Endodermal cell (in vitro differentiated cells): ENCODE measurements at regions not wholly inside any gene's neighbourhood (a gene's known extent, or its start where the extent isn't known, plus 50 kb on each side); places are given as distances from the start of the nearest gene placed in this dataset.

Source experiments
- DNase-seq: peaks from one replicate; pipeline ENCODE4 v3.0.0-alpha.2; 2017
- H3K27ac ChIP-seq: 2 replicates; pipeline ENCODE4 v1.5.1; 2013; ENCODE audit warnings: mild to moderate bottlenecking, low read depth, low read length, moderate library complexity
- H3K27me3 ChIP-seq: 2 replicates; pipeline ENCODE4 v1.6.1; 2013; ENCODE audit warnings: mild to moderate bottlenecking, low read length, moderate library complexity; ENCODE audit not compliant: insufficient read depth, control insufficient read depth, poor library complexity, severe bottlenecking
- H3K36me3 ChIP-seq: 2 replicates; pipeline ENCODE4 v1.7.0; 2013; ENCODE audit warnings: mild to moderate bottlenecking, low read length, moderate library complexity; ENCODE audit not compliant: control insufficient read depth, insufficient read depth
- H3K4me1 ChIP-seq: one replicate; pipeline ENCODE4 v1.7.0; 2013; ENCODE audit warnings: low read length; ENCODE audit not compliant: control insufficient read depth, insufficient read depth
- H3K4me3 ChIP-seq: 2 replicates; pipeline ENCODE4 v1.5.1; 2013; ENCODE audit warnings: mild to moderate bottlenecking, low read length, moderate library complexity
- H3K9ac ChIP-seq: 2 replicates; pipeline ENCODE4 v1.6.1; 2013; ENCODE audit warnings: mild to moderate bottlenecking, low read length, moderate library complexity; ENCODE audit not compliant: poor library complexity, severe bottlenecking; ENCODE audit errors: extremely low read depth
- H3K9me3 ChIP-seq: 2 replicates; pipeline ENCODE4 v1.6.1; 2013; ENCODE audit warnings: mild to moderate bottlenecking, low read length, moderate library complexity; ENCODE audit not compliant: control insufficient read depth
- H3K27ac Mint-ChIP-seq: 2 replicates; pipeline ENCODE4 v1.8.0; 2020; ENCODE audit warnings: mixed read lengths
- H3K27me3 Mint-ChIP-seq: 2 replicates; pipeline ENCODE4 v1.8.0; 2021; ENCODE audit warnings: mild to moderate bottlenecking, mixed read lengths; ENCODE audit not compliant: insufficient read depth
- H3K36me3 Mint-ChIP-seq: 2 replicates; pipeline ENCODE4 v1.8.0; 2020; ENCODE audit warnings: low read depth, mixed read lengths
- H3K4me1 Mint-ChIP-seq: 2 replicates; pipeline ENCODE4 v1.8.0; 2020; ENCODE audit warnings: mixed read lengths
- H3K4me3 Mint-ChIP-seq: 2 replicates; pipeline ENCODE4 v1.8.0; 2020; ENCODE audit warnings: mild to moderate bottlenecking, moderate library complexity, mixed read lengths
- H3K9me3 Mint-ChIP-seq: 2 replicates; pipeline ENCODE4 v1.8.0; 2020; ENCODE audit warnings: mild to moderate bottlenecking, mixed read lengths
- CTCF ChIP-seq: fragments of 200-600 bp; sonication (generic); conservative IDR thresholded peaks from 2 replicates; pipeline ENCODE4 v1.5.0; 2021; ENCODE audit warnings: antibody characterized with exemption, mild to moderate bottlenecking
- WGBS, 2 experiments: methylation state at CpG; one replicate each; pipeline versions ENCODE4 v1.1.5 to v1.1.7; 2013; ENCODE audit warnings: missing lambda C conversion rate in 2 of 2, mixed read lengths in 1 of 2; ENCODE audit not compliant: insufficient coverage in 1 of 2, insufficient read length in 1 of 2; 5-methylcytosine and 5-hydroxymethylcytosine counted together

GRCh38 chr10:120641695-120642094, 184.7 kb downstream of the PLPP4 start:
- H3K36me3 Mint-ChIP-seq = no peaks in the 10 kb centered on the region
- H3K9me3 Mint-ChIP-seq = no peaks in the 10 kb centered on the region
- peaks cover 54% of the 10 kb centered on the region for H3K4me1 Mint-ChIP-seq
- DNase-seq = no peak
- Histone ChIP-seq H3K9ac (no peak overlapping the region), H3K4me3 (no peak overlapping the region), H3K4me1 (peaks cover 11% of the 10 kb centered on the region), H3K27me3 (no peaks in the 10 kb centered on the region), H3K27ac (no peak overlapping the region), H3K36me3 (no peaks in the 10 kb centered on the region), H3K9me3 (no peaks in the 10 kb centered on the region)
- H3K4me3 Mint-ChIP-seq = no peak overlapping the region
- no peak for TF ChIP-seq CTCF
- 100% methylated on average over 1 of the region's 1 CpG; no CpG with 5 or more reads in 1 of the 2 experiments for WGBS, 2 experiments
- peaks cover 36% of the 10 kb centered on the region for H3K27me3 Mint-ChIP-seq
- H3K27ac Mint-ChIP-seq = no peak overlapping the region

- H3K4me3 ChIP-seq = no peak overlapping the region
- no peaks in the 10 kb centered on the region for H3K9me3 Mint-ChIP-seq
- H3K9me3 ChIP-seq = no peaks in the 10 kb centered on the region
- no peak overlapping the region for H3K9ac ChIP-seq
- peaks cover 11% of the 10 kb centered on the region for H3K4me1 ChIP-seq
- H3K4me1 Mint-ChIP-seq = peaks cover 68% of the 10 kb centered on the region
- no peak overlapping the region for H3K4me3 Mint-ChIP-seq
- no peak for DNase-seq
- 89 to 100% methylated on average over 1 to 2 of the region's 2 CpGs for WGBS, 2 experiments
- no peak overlapping the region for H3K27ac Mint-ChIP-seq
- H3K36me3 ChIP-seq = no peaks in the 10 kb centered on the region
- H3K27me3 Mint-ChIP-seq = peaks cover 35% of the 10 kb centered on the region
- no peak for TF ChIP-seq CTCF
- H3K27ac ChIP-seq = no peak overlapping the region
- H3K27me3 ChIP-seq = no peaks in the 10 kb centered on the region
- H3K36me3 Mint-ChIP-seq = no peaks in the 10 kb centered on the region
These were observed 186.3 kb downstream of the PLPP4 start for GRCh38 chr10:120643351-120643750.

- Mint-ChIP-seq H3K9me3 (no peaks in the 10 kb centered on the region), H3K4me3 (peak overlapping the region; percentile 1), H3K27ac (peak overlapping the region; percentile 27), H3K36me3 (no peaks in the 10 kb centered on the region), H3K4me1 (peaks cover 70% of the 10 kb centered on the region), H3K27me3 (peaks cover 33% of the 10 kb centered on the region)
- no peaks in the 10 kb centered on the region for H3K36me3 ChIP-seq
- H3K4me1 ChIP-seq = peaks cover 11% of the 10 kb centered on the region
- no peaks in the 10 kb centered on the region for H3K27me3 ChIP-seq
- H3K27ac ChIP-seq = no peak overlapping the region
- no peak overlapping the region for H3K9ac ChIP-seq
- H3K4me3 ChIP-seq = peak overlapping the region; percentile 10
- no peaks in the 10 kb centered on the region for H3K9me3 ChIP-seq
- peak; percentile 76 for DNase-seq
- TF ChIP-seq CTCF = no peak
- 41 to 83% methylated on average over 1 of the region's 1 CpG for WGBS, 2 experiments
These were observed 187.8 kb downstream of the PLPP4 start for GRCh38 chr10:120644556-120645410.
